HG02884 (cell line): ENCODE measurements at regions not wholly inside any gene's neighbourhood (a gene's known extent, or its start where the extent isn't known, plus 50 kb on each side); places are given as distances from the start of the nearest gene placed in this dataset.
"Not testable (repeated sequence)": the region's sequence is repeated elsewhere in the genome, so short reads cannot be mapped to it uniquely, and the experiment has no call there.

ENCODE experiments used
- ATAC-seq: cut with Tn5 transposase; IDR thresholded peaks from one replicate; pipeline ENCODE4 v1.9.1; 2021; ENCODE audit warnings: mild to moderate bottlenecking, moderate library complexity; ENCODE audit not compliant: unreplicated experiment

DNA sequence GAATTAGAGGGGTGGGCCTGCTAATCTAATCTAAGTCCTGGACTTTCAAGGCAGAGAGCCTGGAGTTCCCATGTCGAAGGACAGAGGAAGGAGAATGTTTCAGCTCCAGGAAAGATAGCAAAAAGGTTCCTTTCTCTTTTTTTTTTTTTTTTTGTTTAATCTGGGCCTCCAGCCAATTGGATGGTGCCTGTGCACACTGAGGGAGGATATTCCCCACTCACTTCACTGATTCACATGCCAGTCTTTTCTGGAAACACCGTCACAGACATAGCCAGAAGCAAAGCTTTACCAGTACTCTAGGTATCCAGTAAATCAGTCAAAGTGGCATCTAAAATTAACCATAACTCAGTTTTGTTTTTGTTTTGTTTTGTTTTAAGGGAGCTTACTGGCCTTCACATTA lies 721.1 kb downstream of the TENT5A start:
- no peak for ATAC-seq

DNA sequence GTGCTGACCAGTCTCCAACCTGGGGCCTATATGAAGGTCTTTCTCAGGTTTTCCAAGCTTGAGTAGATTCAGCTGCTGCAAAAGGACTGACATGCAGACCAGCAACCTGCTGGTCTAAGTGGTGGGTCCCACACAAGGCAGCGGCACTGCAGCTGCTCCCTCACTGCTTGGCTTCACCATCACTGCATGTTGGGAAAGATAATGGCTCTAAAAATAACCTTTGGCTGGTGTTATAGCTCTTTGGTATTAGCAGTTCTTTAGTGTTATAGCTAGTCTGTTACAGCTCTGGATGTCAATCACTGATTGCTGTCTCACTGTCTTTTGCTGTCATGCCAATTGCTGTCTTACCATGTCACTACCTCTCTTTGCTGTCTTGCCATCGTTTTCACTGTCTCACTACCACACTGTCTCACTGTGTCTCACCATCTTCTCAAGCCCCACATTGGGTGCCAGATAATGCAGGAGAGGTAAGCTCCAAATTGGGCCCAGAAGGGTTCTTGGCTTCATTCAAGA lies 726.4 kb downstream of the TENT5A start:
- ATAC-seq = no peak

DNA sequence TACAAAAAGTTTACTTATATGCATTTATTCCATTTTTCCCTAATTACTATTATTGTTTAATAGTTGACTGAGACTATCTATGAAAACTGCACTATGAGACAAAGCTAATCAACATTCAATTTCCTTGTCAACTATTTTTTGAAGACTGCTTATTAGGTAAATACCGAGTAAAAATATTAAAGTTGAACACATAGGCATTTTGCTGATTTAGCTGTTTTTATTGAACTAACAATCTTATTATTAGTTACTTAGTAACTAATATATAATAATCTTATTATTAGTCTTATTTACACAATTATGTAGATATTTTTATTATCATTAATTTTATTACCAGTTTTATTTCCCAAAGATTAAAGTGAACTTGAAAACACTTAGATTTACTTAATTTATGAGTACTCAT lies 728.8 kb downstream of the TENT5A start:
- ATAC-seq = no peak

DNA sequence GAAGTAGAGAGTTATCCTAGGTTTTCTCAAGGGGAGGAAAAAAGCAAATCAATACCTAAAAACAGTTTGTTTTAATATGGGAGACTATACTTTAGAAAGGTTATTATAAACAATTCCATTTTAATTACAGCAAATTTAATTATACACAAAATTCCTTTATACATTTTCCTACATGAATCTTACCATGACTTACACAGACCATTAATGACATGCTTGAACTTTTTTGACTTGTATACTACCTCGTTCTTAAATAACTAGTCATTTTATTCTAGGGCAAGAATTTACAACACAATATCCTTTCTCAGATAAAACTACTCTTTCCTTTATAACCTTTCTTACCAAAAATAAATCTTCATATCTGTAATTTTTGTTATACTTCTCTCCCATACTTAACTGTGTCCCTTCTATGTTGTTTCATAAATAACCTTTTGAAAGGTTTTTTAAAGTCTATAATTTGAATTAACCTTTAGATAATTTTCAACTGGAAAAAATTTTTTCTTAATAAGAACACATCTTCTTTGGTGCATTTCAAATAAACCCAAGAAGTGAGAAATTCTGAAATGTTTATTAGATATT lies 729.4 kb downstream of the TENT5A start:
- no peak for ATAC-seq

DNA sequence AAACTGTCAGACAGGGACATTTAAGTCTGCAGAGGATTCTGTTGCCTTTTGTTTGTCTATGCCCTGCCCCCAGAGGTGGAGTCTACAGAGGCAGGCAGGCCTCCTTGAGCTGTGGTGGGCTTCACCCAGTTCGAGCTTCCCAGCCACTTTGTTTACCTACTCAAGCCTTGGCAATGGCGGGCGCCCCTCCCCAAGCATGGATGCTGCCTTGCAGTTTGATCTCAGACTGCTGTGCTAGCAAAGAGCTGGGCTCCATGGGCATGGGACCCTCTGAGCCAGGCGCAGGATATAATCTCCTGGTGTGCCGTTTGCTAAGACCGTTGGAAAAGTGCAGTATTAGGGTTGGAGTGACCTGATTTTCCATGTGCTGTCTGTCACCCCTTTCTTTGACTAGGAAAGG lies 734.9 kb downstream of the TENT5A start:
- ATAC-seq = not testable (repeated sequence)

DNA sequence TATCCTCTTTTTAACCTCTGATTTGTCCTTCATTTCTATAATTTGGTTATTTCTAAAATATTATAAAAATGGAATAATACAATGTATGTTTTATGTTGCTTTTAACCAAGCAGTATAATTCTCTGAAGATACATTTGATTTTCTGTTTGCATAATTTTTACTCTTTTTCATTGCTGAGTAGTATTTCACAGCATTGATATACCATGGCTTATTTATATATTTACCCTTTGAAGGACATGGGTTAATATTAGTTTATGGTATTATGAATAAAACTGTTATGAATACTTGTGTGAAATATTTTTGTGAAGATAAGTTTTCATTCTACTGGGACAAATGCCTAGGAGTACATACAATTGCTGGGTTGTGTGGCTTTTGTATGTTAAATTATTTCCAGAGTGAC lies 748.6 kb downstream of the TENT5A start:
- no peak for ATAC-seq

DNA sequence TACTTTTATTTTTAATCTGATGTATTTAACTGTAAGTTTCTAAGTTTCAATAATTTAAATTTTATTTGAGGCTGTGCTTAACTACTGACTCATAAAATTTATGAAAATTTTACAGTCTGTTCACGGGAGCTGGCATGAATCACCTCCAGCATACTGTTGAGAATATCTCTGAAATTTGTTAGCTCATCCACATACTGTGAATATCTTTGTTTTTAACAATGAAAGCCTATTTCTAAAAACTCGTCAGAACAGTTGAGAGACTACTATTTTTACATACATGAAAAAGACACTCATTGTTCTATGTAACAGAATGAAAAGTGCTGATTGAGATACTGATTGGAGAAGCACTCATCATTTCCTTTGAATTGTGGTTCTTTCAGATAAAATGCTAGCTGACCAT lies 749.3 kb downstream of the TENT5A start:
- ATAC-seq = no peak

DNA sequence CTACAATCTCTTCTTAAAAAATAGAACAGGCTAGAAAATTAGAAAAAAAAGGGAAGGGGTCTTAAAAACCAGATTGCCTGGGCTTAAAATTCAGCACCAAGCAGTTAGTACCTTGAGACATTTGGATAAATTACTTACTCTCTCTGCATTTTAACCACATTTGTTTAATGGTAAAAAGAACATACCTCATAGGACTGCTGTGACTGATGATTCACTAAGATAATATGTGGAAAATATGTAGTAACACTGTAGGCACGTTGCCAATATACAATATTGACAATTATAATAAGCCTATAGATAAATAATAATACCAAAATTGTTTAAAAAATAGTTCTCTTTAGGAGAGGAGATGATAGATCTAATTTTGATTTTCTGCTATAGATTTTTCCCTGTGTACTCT lies 750.4 kb downstream of the TENT5A start:
- no peak for ATAC-seq

DNA sequence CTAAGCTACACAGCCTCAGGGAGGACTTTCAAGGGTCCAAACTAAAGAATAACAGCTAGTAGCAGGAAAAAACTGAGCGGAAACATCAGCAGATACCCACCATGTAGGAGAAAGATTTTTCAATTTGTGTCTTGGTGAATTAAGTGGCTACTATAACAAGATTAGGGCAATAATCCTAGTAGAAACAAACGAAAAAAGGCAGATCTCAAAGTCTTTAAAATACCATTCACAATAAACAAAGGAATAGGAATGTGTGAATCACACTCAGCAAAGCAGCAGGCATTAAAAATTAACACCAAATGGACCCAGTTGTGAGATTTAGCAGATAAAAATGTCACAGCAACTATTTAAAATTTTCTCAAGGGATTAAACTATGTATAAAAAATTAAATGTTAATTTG lies 761.2 kb downstream of the TENT5A start:
- ATAC-seq = no peak

DNA sequence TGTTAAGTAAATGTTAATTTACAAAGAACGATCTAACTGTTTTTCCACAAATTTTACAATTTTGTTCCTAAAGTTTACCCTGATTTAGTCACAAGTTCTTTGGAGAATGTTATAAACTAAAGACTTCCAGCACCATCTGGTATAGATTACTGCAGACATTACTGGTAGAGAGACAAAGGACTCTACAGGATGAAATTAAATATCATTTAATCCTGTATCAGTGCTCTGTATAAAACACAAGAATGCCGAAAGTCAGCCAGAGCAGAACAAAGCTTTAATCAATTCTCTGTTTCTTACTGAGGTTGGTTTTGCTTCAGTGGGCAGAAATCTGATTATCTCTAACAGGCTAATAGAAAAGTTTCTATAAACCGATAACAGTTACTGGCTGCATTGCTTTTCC lies 763.6 kb downstream of the TENT5A start:
- no peak for ATAC-seq

DNA sequence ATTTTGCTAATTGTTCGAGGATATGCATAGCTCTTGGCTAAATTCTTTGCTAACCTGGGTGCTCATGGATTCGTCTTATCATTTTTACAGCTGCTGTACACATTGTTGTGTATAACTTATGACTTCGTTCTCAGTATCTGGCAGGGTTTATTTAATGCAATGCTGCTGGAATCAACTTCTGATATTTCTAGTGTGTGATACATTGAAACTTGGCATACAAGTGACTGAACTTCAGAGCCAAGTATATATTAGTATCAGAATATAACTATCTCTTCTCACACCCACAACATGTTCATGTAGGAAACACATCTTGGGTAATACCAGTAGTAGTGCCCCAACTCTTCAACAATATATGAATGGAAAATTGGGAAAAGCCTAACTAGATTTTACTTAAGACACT lies 764.2 kb downstream of the TENT5A start:
- ATAC-seq = no peak

DNA sequence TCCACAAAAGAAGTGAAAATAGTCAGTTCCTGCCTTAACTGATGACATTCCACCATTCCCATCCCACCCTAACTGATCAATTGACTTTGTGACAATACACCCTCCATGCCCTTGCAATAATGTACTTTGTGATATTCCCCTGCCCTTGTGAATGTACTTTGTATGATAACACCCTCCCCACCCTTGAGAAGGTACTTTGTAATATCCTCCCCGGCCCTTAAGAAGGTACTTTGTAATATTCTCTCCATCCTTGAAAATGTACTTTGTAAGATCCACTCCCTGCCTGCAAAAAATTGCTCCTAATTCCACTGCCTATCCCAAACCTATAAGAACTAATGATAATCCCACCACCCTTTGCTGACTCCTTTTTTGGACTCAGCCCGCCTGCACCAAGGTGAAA lies 771.3 kb downstream of the TENT5A start:
- not testable (repeated sequence) for ATAC-seq

DNA sequence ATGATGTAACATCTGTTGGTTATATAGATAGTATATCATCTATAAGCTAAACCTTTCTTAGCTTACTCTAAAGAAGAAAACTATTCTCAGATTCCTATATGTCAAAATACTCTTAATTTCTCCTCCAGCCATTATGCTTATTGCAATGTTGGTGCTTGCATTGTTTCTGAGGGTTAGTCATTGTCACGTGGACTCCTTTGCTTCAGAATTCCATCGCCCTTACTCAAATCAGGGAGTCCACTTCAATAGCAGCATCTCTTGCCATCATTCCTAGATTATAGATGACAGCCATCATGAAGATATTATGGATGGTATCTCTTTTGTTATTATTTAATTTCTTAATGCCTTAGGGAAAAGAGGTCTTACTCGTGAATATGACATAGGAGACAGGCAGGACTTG lies 776.1 kb downstream of the TENT5A start:
- ATAC-seq = no peak

DNA sequence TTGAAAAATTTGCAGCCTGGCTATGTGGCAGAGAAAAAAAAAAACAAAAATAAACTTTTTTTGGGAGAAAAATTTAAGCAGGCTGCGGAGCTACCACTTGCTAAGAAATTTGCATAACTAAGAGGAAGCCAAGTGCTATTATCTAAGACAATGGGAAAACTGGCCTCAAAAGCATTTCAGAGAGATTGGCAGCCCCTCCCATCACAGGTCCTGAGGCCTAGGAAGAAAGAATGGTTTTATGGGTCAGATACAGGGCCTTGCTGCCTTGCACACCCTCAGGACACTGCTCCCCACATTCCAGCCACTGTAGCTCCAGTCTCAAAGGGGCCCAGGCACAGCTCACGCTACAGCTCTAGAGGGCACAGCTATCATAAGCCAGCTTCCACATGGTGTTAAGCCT lies 777.9 kb downstream of the TENT5A start:
- ATAC-seq = no peak

DNA sequence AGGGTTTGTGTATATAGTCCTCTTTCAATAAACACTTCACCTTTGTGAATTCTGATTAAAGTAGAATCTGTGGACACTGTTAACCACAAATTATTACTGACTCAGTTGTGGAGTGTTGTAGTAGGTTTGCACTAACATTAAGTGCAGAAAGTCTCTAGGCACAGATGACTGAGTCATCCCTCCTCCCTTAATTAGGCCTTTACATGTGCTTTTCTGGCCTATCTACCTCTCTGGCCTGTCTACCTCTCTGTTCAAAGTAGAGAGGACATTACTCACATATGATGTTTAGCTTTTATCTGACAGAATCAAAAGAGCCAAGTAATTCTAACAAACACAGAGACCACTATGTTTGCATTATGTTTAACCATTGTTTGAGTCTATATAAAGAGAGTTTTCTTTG lies 783.0 kb downstream of the TENT5A start:
- no peak for ATAC-seq

DNA sequence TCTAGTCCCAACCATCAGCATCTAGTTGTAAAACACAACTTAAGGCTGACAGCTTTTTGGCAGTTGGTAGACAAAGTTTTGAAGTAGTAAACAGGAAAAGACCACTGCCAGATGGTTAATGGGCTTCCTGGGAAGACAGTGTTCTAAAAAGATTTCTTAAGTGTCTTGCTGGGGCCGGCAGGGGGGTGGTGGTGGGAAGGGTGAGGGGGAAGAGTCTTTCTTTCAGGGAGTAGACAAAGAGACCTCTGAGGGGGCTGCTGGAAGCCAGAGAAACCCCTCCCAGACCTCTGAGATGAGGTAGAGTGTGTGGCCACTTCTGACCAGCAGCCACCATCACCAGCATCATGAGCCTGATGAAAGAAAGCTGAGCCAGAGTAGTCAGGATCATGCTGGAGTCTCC lies 784.9 kb downstream of the TENT5A start:
- no peak for ATAC-seq

DNA sequence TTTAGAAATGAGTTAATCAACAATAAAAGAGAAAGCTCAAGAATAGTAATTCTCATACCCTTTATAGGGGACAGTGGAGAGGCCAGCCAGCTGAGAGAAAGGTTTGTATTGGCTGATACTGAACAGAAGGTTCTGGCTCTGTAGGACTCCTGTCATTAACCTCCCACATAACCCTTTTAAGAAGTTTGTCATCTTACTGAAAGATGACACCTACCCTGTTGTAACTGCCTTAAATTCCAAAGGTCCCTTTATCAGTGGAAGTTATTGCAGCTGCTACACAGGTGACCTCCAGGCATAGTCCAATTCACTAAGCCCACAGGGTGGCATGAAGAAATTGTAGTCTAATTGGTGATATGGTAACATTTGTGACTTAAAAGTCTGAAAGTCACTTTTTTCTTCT lies 790.1 kb downstream of the TENT5A start:
- no peak for ATAC-seq

DNA sequence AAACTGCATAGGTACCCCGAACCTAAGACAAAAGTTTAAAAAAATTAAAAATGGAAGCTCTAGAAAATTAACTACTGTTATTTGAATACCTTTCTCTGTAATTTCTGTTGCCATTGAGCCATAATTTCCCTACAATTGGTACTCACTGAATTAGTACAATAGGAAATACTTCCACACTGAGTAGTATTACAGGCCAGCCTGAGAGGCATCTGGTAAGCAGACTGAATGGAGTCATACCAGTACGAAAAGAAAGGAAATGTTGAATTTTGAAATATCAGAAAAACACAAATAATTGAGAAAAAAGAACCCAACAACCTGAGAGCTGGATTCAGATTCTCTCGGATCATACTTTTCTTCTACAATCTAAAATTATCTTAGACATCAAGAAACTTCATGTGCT lies 791.3 kb downstream of the TENT5A start:
- no peak for ATAC-seq

DNA sequence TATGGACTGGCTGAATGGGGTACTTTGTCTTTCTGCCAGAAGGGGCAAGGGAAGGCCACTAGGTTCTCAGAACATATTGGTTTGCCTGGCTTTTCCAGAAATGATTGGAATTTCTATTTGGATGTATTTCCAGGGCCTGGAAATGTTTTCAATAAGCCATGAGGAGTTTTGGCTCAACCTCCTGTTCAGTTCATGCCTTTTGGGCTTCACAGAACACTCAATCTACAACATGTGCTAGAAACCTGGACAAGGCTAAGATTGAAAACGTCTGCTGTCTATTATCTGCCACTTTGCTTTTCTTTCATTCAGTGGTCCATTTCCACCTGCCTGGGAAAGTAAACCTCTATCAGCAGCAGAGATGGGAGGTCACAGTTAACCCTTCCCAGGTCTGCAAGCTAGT lies 793.4 kb downstream of the TENT5A start:
- no peak for ATAC-seq

DNA sequence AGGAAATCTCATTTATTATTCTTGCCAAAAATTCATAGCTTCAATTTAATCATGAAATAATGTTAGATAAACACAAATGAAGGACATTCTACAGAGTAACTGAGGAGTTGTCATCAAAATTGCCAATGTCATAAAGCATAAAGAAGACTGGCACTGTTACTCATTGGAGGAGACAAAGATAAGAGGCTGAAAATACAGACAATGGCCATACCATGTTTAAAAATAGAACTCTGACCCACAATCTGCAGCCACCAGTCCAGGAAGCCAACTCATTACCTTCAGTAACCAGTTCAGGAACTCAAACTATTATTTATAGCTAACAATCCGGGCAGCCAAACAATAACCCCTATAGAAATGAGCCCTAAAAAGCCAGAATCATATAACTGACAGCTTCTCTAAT lies 795.6 kb downstream of the TENT5A start:
- no peak for ATAC-seq

DNA sequence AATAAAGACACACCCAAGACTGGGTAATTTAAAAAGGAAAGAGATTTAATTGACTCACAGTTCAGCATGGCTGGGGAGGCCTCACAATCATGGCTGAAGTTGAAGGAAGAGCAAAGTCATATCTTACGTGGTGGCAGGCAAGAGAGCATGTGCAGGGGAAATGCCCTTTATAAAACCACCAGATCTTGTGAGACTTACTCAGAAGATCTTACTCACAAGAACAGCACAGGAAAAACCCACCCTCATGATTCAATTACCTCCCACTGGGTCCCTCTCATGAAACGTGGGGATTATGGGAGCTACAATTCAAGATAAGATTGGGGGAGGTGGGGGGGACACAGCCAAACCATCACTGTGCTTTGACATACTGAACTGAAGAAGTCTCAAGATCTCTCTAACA lies 800.0 kb downstream of the TENT5A start:
- ATAC-seq = not testable (repeated sequence)

DNA sequence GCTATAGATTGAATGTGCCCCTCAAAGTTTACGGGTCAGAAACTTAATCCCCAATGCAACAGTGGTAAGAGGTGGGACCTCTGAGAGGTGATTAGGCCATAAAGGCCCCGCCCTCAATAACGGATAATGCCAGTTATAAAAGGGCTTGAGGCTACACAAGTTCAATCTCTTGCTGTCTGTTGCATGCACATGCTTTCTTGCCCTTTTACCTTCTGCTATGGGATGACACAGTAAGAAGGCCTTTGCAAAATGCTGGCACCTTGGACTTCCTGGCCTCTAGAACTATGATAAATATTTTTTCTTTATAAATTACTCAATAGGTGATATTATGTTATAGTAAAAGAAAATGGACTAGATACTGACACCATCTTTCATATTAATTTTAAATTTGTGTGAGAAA lies 806.1 kb downstream of the TENT5A start:
- ATAC-seq = no peak

DNA sequence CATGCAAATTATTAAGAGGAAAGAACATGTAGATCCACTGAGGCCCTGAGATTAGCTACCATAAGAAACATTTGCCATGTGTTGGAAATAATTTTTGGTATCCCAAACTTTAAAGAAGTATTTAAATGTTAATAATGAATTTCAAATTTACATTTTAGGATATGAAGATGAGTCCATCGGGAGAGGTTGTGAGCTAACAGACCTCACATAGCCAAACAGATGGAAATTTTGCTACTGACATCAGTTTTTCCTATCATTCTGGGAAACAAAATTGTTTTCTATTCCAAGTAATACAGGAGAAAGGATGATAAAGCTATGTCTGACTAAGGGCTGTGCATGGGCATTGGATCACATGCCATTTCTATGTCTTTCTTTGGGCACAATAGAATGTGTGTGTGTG lies 809.6 kb downstream of the TENT5A start:
- no peak for ATAC-seq

DNA sequence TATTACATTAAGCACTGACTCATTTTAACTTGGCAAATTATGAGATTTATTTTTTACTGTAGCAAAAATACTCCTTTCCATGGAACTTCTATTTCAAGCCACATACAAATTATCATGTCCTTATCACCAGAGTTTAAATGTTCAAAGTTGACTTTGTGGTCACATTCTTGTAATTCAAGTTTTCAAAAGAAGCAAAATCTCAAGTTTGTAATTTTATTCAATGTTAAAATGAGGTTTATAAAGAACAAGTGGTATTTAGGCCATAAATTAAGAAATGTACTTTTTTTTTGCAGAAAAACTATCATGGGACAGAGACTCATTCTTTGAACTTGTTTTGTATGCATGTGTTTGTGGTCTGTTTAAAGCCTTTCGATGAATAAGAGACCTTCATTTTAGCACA lies 811.5 kb downstream of the TENT5A start:
- no peak for ATAC-seq
